Heart left ventricle (tissue), 16 donors: ENCODE measurements at regions not wholly inside any gene's neighbourhood (a gene's known extent, or its start where the extent isn't known, plus 50 kb on each side); places are given as distances from the start of the nearest gene placed in this dataset.
A peak's percentile ranks its signal among the peaks of the same experiment; 100 is the strongest.

Experiments
- ATAC-seq, 4 donors: fragments of 200-7000 bp; cut with Tn5 transposase; one replicate each; pipeline ENCODE4 v1.9.1; 2020 to 2022; ENCODE audit warnings: moderate library complexity in 4 of 4, mild to moderate bottlenecking in 3 of 4, moderate number of reproducible peaks in 1 of 4
- DNase-seq, 5 donors: peaks; one replicate each; pipeline ENCODE4 v3.0.0-alpha.2; 2020
- H3K27ac ChIP-seq, 12 donors: fragments of 200-600 bp; sonication (generic) in 4 of 12; one replicate each; pipeline versions ENCODE4 v1.5.0 to v1.8.0; 2016 to 2022; ENCODE audit warnings: mild to moderate bottlenecking in 2 of 12
- H3K27me3 ChIP-seq, 9 donors: fragments of 200-600 bp; sonication (generic) in 2 of 9; one replicate each; pipeline versions ENCODE4 v1.5.1 to v1.8.0; 2016 to 2022; ENCODE audit warnings: mild to moderate bottlenecking in 3 of 9
- H3K36me3 ChIP-seq, 9 donors: fragments of 200-600 bp; sonication (generic) in 2 of 9; one replicate each; pipeline versions ENCODE4 v1.5.0 to v1.8.0; 2018 to 2022; ENCODE audit warnings: mild to moderate bottlenecking in 2 of 9
- H3K4me1 ChIP-seq, 12 donors: fragments of 200-600 bp; sonication (generic) in 4 of 12; one replicate each; pipeline versions ENCODE4 v1.5.0 to v1.8.0; 2016 to 2022; ENCODE audit warnings: mild to moderate bottlenecking in 3 of 12
- H3K4me3 ChIP-seq, 12 donors: fragments of 200-600 bp; sonication (generic) in 4 of 12; one replicate each; pipeline versions ENCODE4 v1.5.0 to v1.8.0; 2017 to 2022; ENCODE audit warnings: mild to moderate bottlenecking in 9 of 12, moderate library complexity in 4 of 12
- H3K9me3 ChIP-seq, 12 donors: fragments of 200-600 bp; sonication (generic) in 4 of 12; one replicate each; pipeline versions ENCODE4 v1.5.0 to v1.8.0; 2016 to 2022; ENCODE audit warnings: mild to moderate bottlenecking in 1 of 12
- POLR2A ChIP-seq, 2 donors: fragments of 450-650 bp; IDR thresholded peaks; one replicate each; pipeline ENCODE4 v1.6.1; 2017; ENCODE audit warnings: antibody characterized with exemption in 2 of 2, mild to moderate bottlenecking in 2 of 2, moderate library complexity in 2 of 2
- WGBS, 4 donors: extraction: QIAGEN DNeasy Blood & Tissue Kit in 2 of 4; methylation state at CpG; one replicate each; pipeline versions ENCODE4 v1.1.5 to v1.1.7; 2013 to 2018; 5-methylcytosine and 5-hydroxymethylcytosine counted together
- intact Hi-C, 10 donors: fragments of 100-400 bp; cut with DNase I; formaldehyde crosslinking; loops; one replicate each; pipeline versions ENCODE4 v1.11.1 to v1.14.2; 2022
- TF ChIP-seq, protein P1 (sequence below), 12 donors: fragments of 200-600 bp; sonication (generic) in 4 of 12; IDR thresholded peaks; one replicate each; pipeline versions ENCODE4 v1.5.0 to v1.8.0; 2018 to 2022; ENCODE audit warnings: antibody characterized with exemption in 12 of 12, mild to moderate bottlenecking in 5 of 12
- donor health status: ischemic (EF 13 %, LVEDD 7.1; RV severe dilation, severe dysfunction).
- donor health status: healthy with polysubstance abuse.
- donor health status: DM: no; HTN: yes; CAD: no.
- donor health status: DM: no; HTN: no; CAD: no.
- donor health status: ischemic (EF 25% LVEDD 6.9; RV normal size, moderate dysfunction).
- donor health status: ischemic (EF 25% LVEDD 5.7; RV mildly dilated, moderate dysfunction).
- donor health status: healthy.
- donor health status: DM: yes; HTN: yes; CAD: no.
- donor health status: ischemic (EF 35%, LVEDD 5.7; RV mildly dilated, moderate dysfunction).
- donor health status: nonischemic (EF 11% LVEDD 7.7; RV severe dilation, severe dysfunction).
- donor health status: DM: yes; HTN: yes; CAD: no.
- donor health status: PGD.
- donor health status: ischemic (EF 29% LVEDD 5.4; RV normal size, mild dysfunction).
- donor health status: nonischemic (EF 23%, LVEDD 6.1; RV moderate dilation, normal function).

DNA sequence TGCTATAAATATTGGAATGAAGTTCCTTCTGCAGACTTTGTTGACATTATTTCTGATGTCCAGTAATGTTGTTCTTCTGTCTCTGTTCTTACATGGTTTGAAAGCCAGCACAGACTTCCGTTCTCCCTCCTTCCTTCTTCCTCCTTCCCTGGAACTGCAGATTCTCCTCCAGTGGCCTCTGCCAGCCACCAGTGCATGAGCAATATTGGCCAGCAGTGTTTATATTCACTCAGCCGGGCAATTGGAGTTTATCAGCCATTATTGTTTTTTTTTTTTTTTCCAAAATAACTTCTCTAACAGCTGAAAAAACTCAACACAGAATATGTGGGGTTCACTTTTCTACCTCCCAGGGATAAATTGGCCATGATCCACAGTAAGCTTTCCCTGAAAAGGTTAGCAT is 86.8 kb downstream of the ADCYAP1 start:
- Histone ChIP-seq H3K27ac (no peak overlapping the region), H3K36me3 (no peaks in the 10 kb centered on the region), H3K4me1 (peaks cover 0 to 9% (median 0%) of the 10 kb centered on the region in 12 donors), H3K4me3 (no peak overlapping the region), H3K27me3 (no peaks in the 10 kb centered on the region), H3K9me3 (peaks cover 0 to 3% (median 0%) of the 10 kb centered on the region in 12 donors)
- WGBS, 4 donors, result 41 to 59% (median 54%) methylated on average over 2 of the region's 2 CpGs
- DNase-seq (no peak), ATAC-seq (no peak)
- intact Hi-C loops, result no loop called here
- no peak for TF ChIP-seq POLR2A (IDR thresholded peaks at IDR 0.05)
- TF ChIP-seq, protein P1, sequence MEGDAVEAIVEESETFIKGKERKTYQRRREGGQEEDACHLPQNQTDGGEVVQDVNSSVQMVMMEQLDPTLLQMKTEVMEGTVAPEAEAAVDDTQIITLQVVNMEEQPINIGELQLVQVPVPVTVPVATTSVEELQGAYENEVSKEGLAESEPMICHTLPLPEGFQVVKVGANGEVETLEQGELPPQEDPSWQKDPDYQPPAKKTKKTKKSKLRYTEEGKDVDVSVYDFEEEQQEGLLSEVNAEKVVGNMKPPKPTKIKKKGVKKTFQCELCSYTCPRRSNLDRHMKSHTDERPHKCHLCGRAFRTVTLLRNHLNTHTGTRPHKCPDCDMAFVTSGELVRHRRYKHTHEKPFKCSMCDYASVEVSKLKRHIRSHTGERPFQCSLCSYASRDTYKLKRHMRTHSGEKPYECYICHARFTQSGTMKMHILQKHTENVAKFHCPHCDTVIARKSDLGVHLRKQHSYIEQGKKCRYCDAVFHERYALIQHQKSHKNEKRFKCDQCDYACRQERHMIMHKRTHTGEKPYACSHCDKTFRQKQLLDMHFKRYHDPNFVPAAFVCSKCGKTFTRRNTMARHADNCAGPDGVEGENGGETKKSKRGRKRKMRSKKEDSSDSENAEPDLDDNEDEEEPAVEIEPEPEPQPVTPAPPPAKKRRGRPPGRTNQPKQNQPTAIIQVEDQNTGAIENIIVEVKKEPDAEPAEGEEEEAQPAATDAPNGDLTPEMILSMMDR (IDR thresholded peaks at IDR 0.05), result no peak

DNA sequence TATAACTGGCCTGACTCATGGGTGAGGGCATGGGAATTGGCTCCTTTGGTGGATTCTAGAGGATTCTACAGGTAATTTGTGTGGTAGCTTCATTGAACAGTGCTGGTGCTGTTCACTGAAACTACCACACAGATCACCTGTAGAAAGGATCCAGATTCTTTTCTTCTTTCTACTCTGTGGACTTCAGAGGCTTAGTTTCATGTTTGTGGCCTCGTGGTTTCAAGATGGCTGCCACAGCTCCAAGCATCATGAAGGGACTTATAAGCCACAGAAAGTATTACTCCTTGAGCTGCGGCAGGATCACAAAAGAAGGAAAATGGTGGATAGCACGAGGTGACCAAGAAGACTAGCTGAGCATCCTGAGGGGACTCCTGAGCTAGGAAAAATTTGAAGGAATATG is 88.9 kb downstream of the ADCYAP1 start:
- ATAC-seq, result no peak
- WGBS, 4 donors, result 73 to 83% (median 81%) methylated on average over 3 of the region's 3 CpGs
- Histone ChIP-seq H3K4me1 (no peaks in the 10 kb centered on the region), H3K4me3 (no peak overlapping the region), H3K27ac (no peak overlapping the region), H3K36me3 (no peaks in the 10 kb centered on the region), H3K27me3 (no peaks in the 10 kb centered on the region), H3K9me3 (no peaks in the 10 kb centered on the region)
- intact Hi-C loops, result no loop called here
- TF ChIP-seq, protein P1 (IDR thresholded peaks at IDR 0.05), result no peak
- TF ChIP-seq POLR2A (IDR thresholded peaks at IDR 0.05), result no peak
- DNase-seq, result no peak

DNA sequence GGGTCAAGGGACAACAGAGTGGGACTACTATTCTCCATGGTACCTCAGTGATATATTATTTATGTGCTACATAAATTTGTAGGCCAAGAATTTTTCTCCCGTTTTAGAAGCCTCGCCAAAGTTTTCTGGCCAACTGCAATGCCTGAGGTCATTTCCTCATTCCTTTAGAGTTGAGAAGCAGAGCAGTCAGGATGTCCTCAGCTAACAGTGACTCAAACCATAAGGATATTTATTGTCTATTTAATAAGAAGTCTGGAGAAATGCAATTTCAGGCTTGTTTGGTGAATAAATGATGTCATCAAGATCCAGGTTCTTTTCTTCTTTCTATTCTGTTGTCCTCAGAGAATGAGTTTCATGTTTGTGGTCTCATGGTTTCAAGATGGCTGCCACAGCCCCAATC is 91.0 kb downstream of the ADCYAP1 start:
- no peaks in the 10 kb centered on the region for H3K4me1 ChIP-seq
- no peak for TF ChIP-seq POLR2A (IDR thresholded peaks at IDR 0.05)
- TF ChIP-seq, protein P1 (IDR thresholded peaks at IDR 0.05), result no peak
- no peak for DNase-seq
- H3K27ac ChIP-seq, result peak overlapping the region in 1 of 12 donors; percentile 24
- no peaks in the 10 kb centered on the region for H3K36me3 ChIP-seq
- no peaks in the 10 kb centered on the region for H3K27me3 ChIP-seq
- intact Hi-C loops, result no loop called here
- no peak overlapping the region for H3K4me3 ChIP-seq
- ATAC-seq, result no peak
- no peaks in the 10 kb centered on the region for H3K9me3 ChIP-seq
- 35 to 63% (median 50%) methylated on average over 2 of the region's 2 CpGs for WGBS, 4 donors

DNA sequence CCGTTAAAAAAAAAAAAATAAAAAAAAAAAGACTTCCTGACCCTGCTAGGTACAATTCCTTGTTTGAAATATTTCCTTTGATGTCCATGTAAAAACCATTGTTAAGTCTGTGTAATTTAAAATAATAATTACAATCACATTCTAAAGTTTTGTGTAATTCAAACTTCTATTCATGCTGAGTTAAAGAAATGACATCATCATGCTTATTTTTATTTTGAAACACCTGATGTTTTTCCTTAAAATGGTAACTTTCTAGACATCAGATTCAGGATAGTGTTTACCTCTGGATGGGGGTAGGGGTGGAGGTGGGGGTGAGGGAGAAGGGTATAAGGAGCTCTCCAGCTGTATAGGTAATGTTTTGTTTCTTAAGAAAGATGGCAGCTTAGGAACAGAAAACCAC is 92.8 kb downstream of the ADCYAP1 start:
- DNase-seq (no peak), ATAC-seq (no peak)
- intact Hi-C loops, result no loop called here
- H3K27me3 ChIP-seq, result no peaks in the 10 kb centered on the region
- no peak overlapping the region for H3K27ac ChIP-seq
- no peaks in the 10 kb centered on the region for H3K4me1 ChIP-seq
- TF ChIP-seq POLR2A (IDR thresholded peaks at IDR 0.05), result no peak
- TF ChIP-seq, protein P1 (IDR thresholded peaks at IDR 0.05), result no peak
- 63 to 72% (median 69%) methylated on average over 1 of the region's 1 CpG for WGBS, 4 donors
- H3K36me3 ChIP-seq, result no peaks in the 10 kb centered on the region
- H3K4me3 ChIP-seq, result no peak overlapping the region
- H3K9me3 ChIP-seq, result no peaks in the 10 kb centered on the region
